Keratinocyte (primary cell): ENCODE measurements at regions not wholly inside any gene's neighbourhood (a gene's known extent, or its start where the extent isn't known, plus 50 kb on each side); places are given as distances from the start of the nearest gene placed in this dataset.

ENCODE experiments used
- DNase-seq: peaks from one replicate; pipeline ENCODE4 v3.0.0-alpha.2; 2011; ENCODE audit warnings: low read depth, missing footprints, low spot score
- FAIRE-seq: peaks from 2 replicates; lab custom pipeline; 2011; peaks lifted over from hg19 to GRCh38; lab: Jason Lieb, UNC
- H2AFZ ChIP-seq: 2 replicates; pipeline ENCODE4 v1.6.0; 2012; ENCODE audit warnings: low read length, control low read depth, inconsistent platforms; ENCODE audit not compliant: control insufficient read depth
- H3K27ac ChIP-seq: 2 replicates; pipeline ENCODE4 v1.5.1; 2011; ENCODE audit warnings: low read length; ENCODE audit not compliant: control insufficient read depth, insufficient read depth
- H3K27me3 ChIP-seq: 3 replicates; pipeline ENCODE4 v1.6.0; 2011; ENCODE audit warnings: low read length; ENCODE audit not compliant: control insufficient read depth, insufficient read depth; ENCODE audit errors: extremely low read depth
- H3K36me3 ChIP-seq, 2 experiments: 2 replicates in 1 of 2; 3 replicates in 1 of 2; pipeline ENCODE4 v1.5.1; 2011; ENCODE audit warnings: low read length in 2 of 2, mild to moderate bottlenecking in 1 of 2; ENCODE audit not compliant: control insufficient read depth in 2 of 2, insufficient read depth in 2 of 2; ENCODE audit errors: extremely low read depth in 1 of 2
- H3K4me1 ChIP-seq: 3 replicates; pipeline ENCODE4 v1.5.1; 2011; ENCODE audit warnings: low read length; ENCODE audit not compliant: control insufficient read depth, insufficient read depth; ENCODE audit errors: extremely low read depth
- H3K4me2 ChIP-seq: 3 replicates; pipeline ENCODE4 v1.6.0; 2011; ENCODE audit warnings: low read depth, low read length; ENCODE audit not compliant: control insufficient read depth, insufficient read depth; ENCODE audit errors: extremely low read depth
- H3K4me3 ChIP-seq, 3 experiments: fragments of 200-600 bp in 1 of 3; sonication (generic) in 1 of 3; 2 replicates in 2 of 3; 3 replicates in 1 of 3; pipeline ENCODE4 v1.5.1; 2011 to 2016; ENCODE audit warnings: low read length in 3 of 3, mild to moderate bottlenecking in 3 of 3, control low read depth in 2 of 3, inconsistent platforms in 1 of 3, low read depth in 1 of 3, mixed read lengths in 1 of 3, mixed run types in 1 of 3, moderate library complexity in 1 of 3; ENCODE audit not compliant: control insufficient read depth in 2 of 3, insufficient read depth in 2 of 3; ENCODE audit errors: extremely low read depth in 1 of 3
- H3K79me2 ChIP-seq: 2 replicates; pipeline ENCODE4 v1.6.0; 2012; ENCODE audit warnings: low read length; ENCODE audit not compliant: control insufficient read depth, insufficient read depth
- H3K9ac ChIP-seq: 3 replicates; pipeline ENCODE4 v1.6.0; 2011; ENCODE audit warnings: low read length; ENCODE audit not compliant: control insufficient read depth, insufficient read depth; ENCODE audit errors: extremely low read depth
- H3K9me1 ChIP-seq: 3 replicates; pipeline ENCODE4 v1.6.0; 2011; ENCODE audit warnings: low read length; ENCODE audit not compliant: control insufficient read depth, insufficient read depth; ENCODE audit errors: extremely low read depth
- H3K9me3 ChIP-seq: 2 replicates; pipeline ENCODE4 v1.5.1; 2012; ENCODE audit warnings: low read depth, low read length; ENCODE audit not compliant: control insufficient read depth
- H4K20me1 ChIP-seq: 3 replicates; pipeline ENCODE4 v1.6.0; 2011; ENCODE audit warnings: low read length; ENCODE audit not compliant: control insufficient read depth, insufficient read depth; ENCODE audit errors: extremely low read depth
- CTCF ChIP-seq, 3 experiments: IDR thresholded peaks in 1 of 3; conservative IDR thresholded peaks in 1 of 3; optimal IDR thresholded peaks in 1 of 3; 2 replicates in 2 of 3; 3 replicates in 1 of 3; pipeline versions ENCODE3 to v1.5.1; 2011; ENCODE audit warnings: low read length in 3 of 3, mild to moderate bottlenecking in 3 of 3, moderate library complexity in 2 of 3, control low read depth in 1 of 3, inconsistent platforms in 1 of 3; ENCODE audit not compliant: insufficient read depth in 2 of 3; ENCODE audit errors: extremely low read depth in 1 of 3
- EZH2 ChIP-seq: IDR thresholded peaks from one replicate; pipeline ENCODE4 v1.6.1; 2012; ENCODE audit warnings: inconsistent platforms, mild to moderate bottlenecking, low read length, moderate library complexity
- dilution Hi-C: fragments of 300-500 bp; cut with MboI; formaldehyde crosslinking; loops from one replicate; pipeline ENCODE4 v1.7.0; 2020; ENCODE audit warnings: low sequenced_read_pairs; ENCODE audit not compliant: extremely low pct_ligation_motif_present

- Histone ChIP-seq H3K4me3 (no peak overlapping the region), H3K9ac (no peak overlapping the region), H2AFZ (no peak overlapping the region), H3K79me2 (no peaks in the 10 kb centered on the region), H3K27me3 (peaks cover 3% of the 10 kb centered on the region), H3K9me3 (no peaks in the 10 kb centered on the region), H3K4me1 (no peaks in the 10 kb centered on the region), H3K27ac (no peak overlapping the region), H4K20me1 (no peaks in the 10 kb centered on the region), H3K36me3 (no peaks in the 10 kb centered on the region), H3K4me2 (no peak overlapping the region), H3K9me1 (no peaks in the 10 kb centered on the region)
- FAIRE-seq, result no peak
- dilution Hi-C loops, result no loop called here
- TF ChIP-seq CTCF (optimal IDR thresholded peaks at IDR 0.05 in 1 of 3, IDR thresholded peaks at IDR 0.05 in 1 of 3, conservative IDR thresholded peaks at IDR 0.05 in 1 of 3; ENCODE audit: extremely low read depth in 1 of 3, insufficient read depth in 2 of 3, low read length in 3 of 3) (no peak), EZH2 (no peak)
- DNase-seq, result no peak
These were observed 472.6 kb upstream of the SULF2 start for GRCh38 chr20:48257833-48258232.

- Histone ChIP-seq H3K9me3 (no peaks in the 10 kb centered on the region), H3K4me2 (no peak overlapping the region), H4K20me1 (no peaks in the 10 kb centered on the region), H3K4me3 (no peak overlapping the region), H3K79me2 (no peaks in the 10 kb centered on the region), H3K36me3 (no peaks in the 10 kb centered on the region), H3K4me1 (no peaks in the 10 kb centered on the region), H3K27ac (no peak overlapping the region), H3K9ac (no peak overlapping the region), H3K27me3 (peaks cover 26% of the 10 kb centered on the region), H3K9me1 (no peaks in the 10 kb centered on the region), H2AFZ (no peak overlapping the region)
- dilution Hi-C loops, result no loop called here
- FAIRE-seq (no peak), DNase-seq (no peak)
- no peak for TF ChIP-seq EZH2
- no peak for TF ChIP-seq CTCF (optimal IDR thresholded peaks at IDR 0.05 in 1 of 3, IDR thresholded peaks at IDR 0.05 in 1 of 3, conservative IDR thresholded peaks at IDR 0.05 in 1 of 3; ENCODE audit: extremely low read depth in 1 of 3, insufficient read depth in 2 of 3, low read length in 3 of 3)
These were observed 462.7 kb upstream of the SULF2 start for GRCh38 chr20:48247961-48248360.
